ENCODE measurements at regions not wholly inside any gene's neighbourhood (a gene's known extent, or its start where the extent isn't known, plus 50 kb on each side); places are given as distances from the start of the nearest gene placed in this dataset.

DNA sequence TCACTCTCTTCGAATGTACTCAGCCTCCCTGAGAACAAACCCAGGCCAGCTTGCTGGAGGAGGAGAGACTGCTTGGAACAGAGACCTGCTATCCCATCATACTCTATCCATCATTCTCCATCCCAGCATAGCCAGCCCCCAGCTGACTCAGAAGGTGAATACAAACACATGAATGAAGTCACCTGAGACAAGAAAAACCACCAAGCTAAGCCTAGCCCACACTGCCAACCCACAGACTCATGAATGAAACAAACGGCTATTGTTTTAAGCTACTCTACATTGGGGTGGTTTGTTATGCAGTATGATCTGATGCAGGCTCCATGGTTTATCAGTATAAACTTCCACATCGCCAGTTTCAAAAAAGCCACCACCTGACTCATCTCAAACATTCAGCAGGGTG lies 395.6 kb downstream of the SETD4 start:
- TF ChIP-seq, protein P1, sequence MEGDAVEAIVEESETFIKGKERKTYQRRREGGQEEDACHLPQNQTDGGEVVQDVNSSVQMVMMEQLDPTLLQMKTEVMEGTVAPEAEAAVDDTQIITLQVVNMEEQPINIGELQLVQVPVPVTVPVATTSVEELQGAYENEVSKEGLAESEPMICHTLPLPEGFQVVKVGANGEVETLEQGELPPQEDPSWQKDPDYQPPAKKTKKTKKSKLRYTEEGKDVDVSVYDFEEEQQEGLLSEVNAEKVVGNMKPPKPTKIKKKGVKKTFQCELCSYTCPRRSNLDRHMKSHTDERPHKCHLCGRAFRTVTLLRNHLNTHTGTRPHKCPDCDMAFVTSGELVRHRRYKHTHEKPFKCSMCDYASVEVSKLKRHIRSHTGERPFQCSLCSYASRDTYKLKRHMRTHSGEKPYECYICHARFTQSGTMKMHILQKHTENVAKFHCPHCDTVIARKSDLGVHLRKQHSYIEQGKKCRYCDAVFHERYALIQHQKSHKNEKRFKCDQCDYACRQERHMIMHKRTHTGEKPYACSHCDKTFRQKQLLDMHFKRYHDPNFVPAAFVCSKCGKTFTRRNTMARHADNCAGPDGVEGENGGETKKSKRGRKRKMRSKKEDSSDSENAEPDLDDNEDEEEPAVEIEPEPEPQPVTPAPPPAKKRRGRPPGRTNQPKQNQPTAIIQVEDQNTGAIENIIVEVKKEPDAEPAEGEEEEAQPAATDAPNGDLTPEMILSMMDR (conservative IDR thresholded peaks at IDR 0.05; ENCODE audit: low read length) = no peak
- no peak for TF ChIP-seq EZH2phosphoT487 (IDR thresholded peaks at IDR 0.05; ENCODE audit: borderline replicate concordance)
